ENCODE measurements at regions not wholly inside any gene's neighbourhood (a gene's known extent, or its start where the extent isn't known, plus 50 kb on each side); places are given as distances from the start of the nearest gene placed in this dataset.

- TF ChIP-seq CTCF (IDR thresholded peaks at IDR 0.05) = no peak
- no peak for TF ChIP-seq POLR2A (IDR thresholded peaks at IDR 0.05)
Observed at GRCh38 chr5:158419186-158419585, 560.2 kb upstream of the CLINT1 start.

Measured in thyroid gland (tissue), 4 donors.